LNCaP clone FGC (cell line): ENCODE measurements at regions not wholly inside any gene's neighbourhood (a gene's known extent, or its start where the extent isn't known, plus 50 kb on each side); places are given as distances from the start of the nearest gene placed in this dataset.

Experiments
- DNase-seq: peaks from one replicate; pipeline ENCODE4 v3.0.0-alpha.2; 2011; ENCODE audit warnings: low read depth
- H3K4me3 ChIP-seq: 2 replicates; pipeline ENCODE4 v1.5.1; 2011; ENCODE audit warnings: mild to moderate bottlenecking, low read depth, low read length, control low read depth
- TF ChIP-seq, protein P1 (sequence below): IDR thresholded peaks from 2 replicates; pipeline ENCODE4 v1.5.1; 2012; ENCODE audit warnings: mild to moderate bottlenecking; ENCODE audit not compliant: control insufficient read depth, insufficient read depth; ENCODE audit errors: extremely low read depth

DNA sequence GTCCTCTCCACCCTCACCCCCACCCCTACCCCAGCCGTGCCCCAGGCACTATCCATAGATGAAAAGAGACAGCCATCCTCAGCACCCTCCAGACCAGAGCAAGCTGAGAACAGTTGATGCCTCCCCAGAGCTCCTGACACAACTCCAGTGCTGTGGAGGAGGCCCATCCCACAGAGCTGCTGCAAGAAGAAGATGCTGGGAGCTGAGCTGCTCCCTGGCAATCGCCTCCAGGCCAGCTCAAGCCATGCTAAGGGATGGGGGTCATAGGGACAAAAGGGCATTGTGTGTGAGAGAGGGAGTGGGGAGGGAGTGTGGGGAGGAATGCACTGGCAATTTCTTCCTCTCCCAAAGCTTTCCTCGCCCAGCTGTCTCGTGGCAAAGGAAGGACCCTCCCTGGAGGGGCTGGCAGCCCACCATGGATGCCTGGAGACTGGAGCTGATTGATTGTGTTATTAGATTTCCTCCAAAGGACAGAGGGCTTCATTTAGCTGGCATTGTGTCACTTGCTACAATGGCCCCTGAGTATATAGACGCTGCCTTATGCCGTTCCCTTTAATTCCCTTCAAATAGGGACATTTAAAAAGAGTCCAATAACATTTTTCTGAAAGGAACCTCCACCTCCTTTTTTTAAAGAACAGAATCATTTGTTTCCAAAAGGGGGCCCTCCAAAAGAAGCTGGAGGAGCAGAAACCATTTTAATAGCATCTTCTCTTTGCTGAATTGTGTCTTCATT, 476.4 kb downstream of the FOXO1 start:
- no peak overlapping the region for H3K4me3 ChIP-seq
- DNase-seq: no peak
- TF ChIP-seq, protein P1, sequence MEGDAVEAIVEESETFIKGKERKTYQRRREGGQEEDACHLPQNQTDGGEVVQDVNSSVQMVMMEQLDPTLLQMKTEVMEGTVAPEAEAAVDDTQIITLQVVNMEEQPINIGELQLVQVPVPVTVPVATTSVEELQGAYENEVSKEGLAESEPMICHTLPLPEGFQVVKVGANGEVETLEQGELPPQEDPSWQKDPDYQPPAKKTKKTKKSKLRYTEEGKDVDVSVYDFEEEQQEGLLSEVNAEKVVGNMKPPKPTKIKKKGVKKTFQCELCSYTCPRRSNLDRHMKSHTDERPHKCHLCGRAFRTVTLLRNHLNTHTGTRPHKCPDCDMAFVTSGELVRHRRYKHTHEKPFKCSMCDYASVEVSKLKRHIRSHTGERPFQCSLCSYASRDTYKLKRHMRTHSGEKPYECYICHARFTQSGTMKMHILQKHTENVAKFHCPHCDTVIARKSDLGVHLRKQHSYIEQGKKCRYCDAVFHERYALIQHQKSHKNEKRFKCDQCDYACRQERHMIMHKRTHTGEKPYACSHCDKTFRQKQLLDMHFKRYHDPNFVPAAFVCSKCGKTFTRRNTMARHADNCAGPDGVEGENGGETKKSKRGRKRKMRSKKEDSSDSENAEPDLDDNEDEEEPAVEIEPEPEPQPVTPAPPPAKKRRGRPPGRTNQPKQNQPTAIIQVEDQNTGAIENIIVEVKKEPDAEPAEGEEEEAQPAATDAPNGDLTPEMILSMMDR: no peak

GRCh38 chr13:40190641-40191100, 475.8 kb downstream of the FOXO1 start:
- no peak for DNase-seq
- H3K4me3 ChIP-seq: no peak overlapping the region
- TF ChIP-seq, protein P1: no peak

- no peak for DNase-seq
- TF ChIP-seq, protein P1: no peak
Measured at GRCh38 chr13:40191186-40191980, 475.1 kb downstream of the FOXO1 start.

DNA sequence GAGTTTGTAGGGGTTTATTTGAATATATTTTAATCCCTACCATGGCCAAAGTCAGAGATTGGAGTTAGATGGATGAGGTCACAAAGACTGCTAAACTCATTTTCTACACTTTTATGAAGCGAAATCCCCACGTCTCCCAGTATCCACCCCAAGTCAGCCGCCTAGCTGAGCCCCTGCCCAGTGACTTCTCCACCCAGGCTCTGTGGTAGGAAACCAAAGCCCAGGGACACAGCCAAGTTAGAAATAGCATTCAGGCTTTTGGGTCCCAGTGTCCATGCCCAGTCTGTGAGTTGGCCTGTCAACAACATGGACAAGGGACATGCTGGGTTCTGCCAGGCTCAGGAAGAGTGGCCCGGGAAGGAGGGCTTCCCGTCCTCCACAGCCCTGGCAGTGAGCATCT, 474.0 kb downstream of the FOXO1 start:
- no peak for DNase-seq
- no peak overlapping the region for H3K4me3 ChIP-seq
- TF ChIP-seq, protein P1: no peak

More at GRCh38 chr13:40191186-40191980, 475.1 kb downstream of the FOXO1 start:
- H3K4me3 ChIP-seq: no peak overlapping the region

GRCh38 chr13:40192858-40193257, 473.6 kb downstream of the FOXO1 start:
- no peak for DNase-seq
- H3K4me3 ChIP-seq: no peak overlapping the region
- TF ChIP-seq, protein P1: no peak

DNA sequence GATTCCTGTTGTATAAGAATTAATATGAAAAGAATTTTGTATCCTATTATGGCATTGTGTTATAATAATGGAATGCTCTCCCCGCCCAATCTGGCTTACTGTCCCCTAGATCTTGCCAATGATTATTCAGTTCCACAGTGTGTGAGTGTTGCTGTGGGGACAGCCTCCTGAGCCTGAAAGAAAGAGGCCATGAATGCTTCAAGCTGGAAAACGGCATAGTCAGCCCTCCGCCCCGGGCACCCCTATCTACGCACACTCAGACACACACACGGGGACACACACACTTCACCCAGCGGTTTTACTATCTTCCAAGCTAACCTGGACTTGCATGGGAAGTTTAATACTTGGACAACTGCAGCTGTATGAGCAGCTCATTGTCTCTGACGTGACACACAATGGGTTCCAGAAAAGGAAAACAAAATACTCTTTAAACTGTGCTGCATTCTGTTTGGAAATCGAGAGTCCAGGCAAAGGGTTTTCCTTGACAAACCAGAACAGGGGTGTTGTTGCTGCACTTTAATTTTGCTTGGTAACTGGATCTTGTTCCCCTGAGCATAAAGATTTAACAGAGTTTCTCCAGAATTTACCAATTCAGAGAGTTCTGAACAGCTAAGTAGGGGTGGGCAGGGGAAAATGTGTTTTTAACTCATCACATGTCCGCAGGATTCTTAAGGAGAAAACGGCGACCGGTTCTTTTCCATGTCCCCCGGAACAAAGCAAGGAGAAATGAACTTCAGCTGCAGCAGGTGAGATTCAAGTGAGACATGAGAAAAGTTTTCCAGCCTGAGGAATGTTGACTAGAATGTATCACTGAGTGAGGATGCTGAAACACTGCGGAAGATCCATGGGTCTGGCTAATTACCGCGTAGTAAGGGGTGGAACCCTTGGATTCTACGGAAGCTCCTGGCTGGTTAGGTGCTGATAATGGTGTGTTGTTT, 472.9 kb downstream of the FOXO1 start:
- TF ChIP-seq, protein P1: no peak
- no peak for DNase-seq

More for the DNA sequence above, 472.9 kb downstream of the FOXO1 start:
- no peak overlapping the region for H3K4me3 ChIP-seq
